ENCODE measurements at regions not wholly inside any gene's neighbourhood (a gene's known extent, or its start where the extent isn't known, plus 50 kb on each side); places are given as distances from the start of the nearest gene placed in this dataset.

- TF ChIP-seq, protein P1, sequence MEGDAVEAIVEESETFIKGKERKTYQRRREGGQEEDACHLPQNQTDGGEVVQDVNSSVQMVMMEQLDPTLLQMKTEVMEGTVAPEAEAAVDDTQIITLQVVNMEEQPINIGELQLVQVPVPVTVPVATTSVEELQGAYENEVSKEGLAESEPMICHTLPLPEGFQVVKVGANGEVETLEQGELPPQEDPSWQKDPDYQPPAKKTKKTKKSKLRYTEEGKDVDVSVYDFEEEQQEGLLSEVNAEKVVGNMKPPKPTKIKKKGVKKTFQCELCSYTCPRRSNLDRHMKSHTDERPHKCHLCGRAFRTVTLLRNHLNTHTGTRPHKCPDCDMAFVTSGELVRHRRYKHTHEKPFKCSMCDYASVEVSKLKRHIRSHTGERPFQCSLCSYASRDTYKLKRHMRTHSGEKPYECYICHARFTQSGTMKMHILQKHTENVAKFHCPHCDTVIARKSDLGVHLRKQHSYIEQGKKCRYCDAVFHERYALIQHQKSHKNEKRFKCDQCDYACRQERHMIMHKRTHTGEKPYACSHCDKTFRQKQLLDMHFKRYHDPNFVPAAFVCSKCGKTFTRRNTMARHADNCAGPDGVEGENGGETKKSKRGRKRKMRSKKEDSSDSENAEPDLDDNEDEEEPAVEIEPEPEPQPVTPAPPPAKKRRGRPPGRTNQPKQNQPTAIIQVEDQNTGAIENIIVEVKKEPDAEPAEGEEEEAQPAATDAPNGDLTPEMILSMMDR (IDR thresholded peaks at IDR 0.05): no peak
- no peak for TF ChIP-seq EZH2 (IDR thresholded peaks at IDR 0.05; ENCODE audit: borderline replicate concordance, insufficient read depth, low read depth, low read length, poor library complexity, severe bottlenecking)
These were observed 79.4 kb downstream of the SNX5 start for GRCh38 chr20:17889226-17889625.
